Superior temporal gyrus (tissue), 1 donor: ENCODE measurements at regions not wholly inside any gene's neighbourhood (a gene's known extent, or its start where the extent isn't known, plus 50 kb on each side); places are given as distances from the start of the nearest gene placed in this dataset.
"Not testable (repeated sequence)": the region's sequence is repeated elsewhere in the genome, so short reads cannot be mapped to it uniquely, and the experiment has no call there.

ENCODE experiments used
- DNase-seq: peaks from one replicate; pipeline ENCODE4 v3.0.0-alpha.2; 2016; ENCODE audit errors: extremely low spot score

GRCh38 chr18:51248685-51249084 lies 51.2 kb upstream of the MEX3C start:
- DNase-seq, result no peak

- DNase-seq, result no peak
Observed at GRCh38 chr18:51250006-51250405, 52.5 kb upstream of the MEX3C start.

- DNase-seq, result no peak
Observed at GRCh38 chr18:51250458-51251024, 53.1 kb upstream of the MEX3C start.

GRCh38 chr18:51251625-51252024 lies 54.1 kb upstream of the MEX3C start:
- DNase-seq, result no peak

- no peak for DNase-seq
Observed at GRCh38 chr18:51253476-51253875, 56.0 kb upstream of the MEX3C start.

GRCh38 chr18:51255693-51256092 lies 58.2 kb upstream of the MEX3C start:
- no peak for DNase-seq

GRCh38 chr18:51257150-51257549 lies 59.7 kb upstream of the MEX3C start:
- DNase-seq, result no peak

GRCh38 chr18:51260118-51260517 lies 62.6 kb upstream of the MEX3C start:
- DNase-seq, result no peak

- DNase-seq, result not testable (repeated sequence)
Observed at GRCh38 chr18:51266077-51266476, 68.6 kb upstream of the MEX3C start.

GRCh38 chr18:51266773-51267172 lies 69.3 kb upstream of the MEX3C start:
- DNase-seq, result no peak

GRCh38 chr18:51273437-51273836 lies 76.0 kb upstream of the MEX3C start:
- no peak for DNase-seq

GRCh38 chr18:51275712-51276476 lies 78.4 kb upstream of the MEX3C start:
- DNase-seq, result no peak

GRCh38 chr18:51278045-51278649 lies 80.7 kb upstream of the MEX3C start:
- DNase-seq, result peak; percentile 74

- DNase-seq, result no peak
Observed at GRCh38 chr18:51279367-51279984, 82.0 kb upstream of the MEX3C start.

- no peak for DNase-seq
Observed at GRCh38 chr18:51287818-51288508, 90.5 kb upstream of the MEX3C start.

GRCh38 chr18:51288582-51288981 lies 91.1 kb upstream of the MEX3C start:
- no peak for DNase-seq

GRCh38 chr18:51290860-51291259 lies 93.4 kb upstream of the MEX3C start:
- no peak for DNase-seq

- no peak for DNase-seq
Observed at GRCh38 chr18:51300912-51301311, 103.4 kb upstream of the MEX3C start.

GRCh38 chr18:51301376-51301775 lies 103.9 kb upstream of the MEX3C start:
- DNase-seq, result no peak

- DNase-seq, result no peak
Observed at GRCh38 chr18:51316677-51317076, 119.2 kb upstream of the MEX3C start.

GRCh38 chr18:51321696-51322095 lies 124.2 kb upstream of the MEX3C start:
- DNase-seq, result no peak

- DNase-seq, result no peak
Observed at GRCh38 chr18:51323961-51324360, 126.5 kb upstream of the MEX3C start.
